GM10248 (cell line): ENCODE measurements at regions not wholly inside any gene's neighbourhood (a gene's known extent, or its start where the extent isn't known, plus 50 kb on each side); places are given as distances from the start of the nearest gene placed in this dataset.

Experiments used
- CTCF ChIA-PET: fragments of 300-600 bp; sonication (Branson Sonifier 250); formaldehyde crosslinking; extraction: SDS; loops from one replicate; lab custom pipeline; 2021; ENCODE audit warnings: antibody characterized with exemption; lab: Yijun Ruan, JAX
- POLR2A ChIA-PET: fragments of 350-650 bp; sonication (Branson Sonifier 250); formaldehyde crosslinking; extraction: SDS; loops from one replicate; lab custom pipeline; 2020; ENCODE audit warnings: antibody characterized with exemption; lab: Yijun Ruan, JAX
- DNase-seq: peaks from one replicate; pipeline ENCODE4 v3.0.0; 2012; ENCODE audit errors: extremely low spot score
- TF ChIP-seq, protein P1 (sequence below): IDR thresholded peaks from 2 replicates; pipeline ENCODE4 v1.5.1; 2012; ENCODE audit warnings: mild to moderate bottlenecking, low read depth; ENCODE audit errors: extremely low read depth, missing control alignments, control extremely low read depth

DNA sequence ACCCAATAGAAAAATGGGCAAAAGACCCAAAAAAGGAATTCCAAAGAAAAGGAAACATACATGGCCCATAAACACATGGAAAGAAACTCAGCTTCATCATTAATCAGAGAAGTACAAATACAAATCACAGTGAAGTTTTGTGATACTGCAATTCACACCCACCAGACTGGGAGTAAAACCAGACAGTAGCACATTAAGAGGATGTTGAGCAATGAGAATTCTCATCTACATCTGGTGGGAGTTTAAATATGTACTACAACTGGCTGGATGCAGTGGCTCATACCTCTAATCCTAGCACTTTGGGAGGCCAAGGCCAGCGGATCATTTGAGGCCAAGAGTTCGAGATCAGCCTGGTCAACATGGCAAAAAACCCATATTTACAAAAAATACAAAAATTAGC is 125.7 kb upstream of the PHACTR1 start:
- ChIA-PET CTCF (no interaction called here), POLR2A (no interaction called here)
- TF ChIP-seq, protein P1, sequence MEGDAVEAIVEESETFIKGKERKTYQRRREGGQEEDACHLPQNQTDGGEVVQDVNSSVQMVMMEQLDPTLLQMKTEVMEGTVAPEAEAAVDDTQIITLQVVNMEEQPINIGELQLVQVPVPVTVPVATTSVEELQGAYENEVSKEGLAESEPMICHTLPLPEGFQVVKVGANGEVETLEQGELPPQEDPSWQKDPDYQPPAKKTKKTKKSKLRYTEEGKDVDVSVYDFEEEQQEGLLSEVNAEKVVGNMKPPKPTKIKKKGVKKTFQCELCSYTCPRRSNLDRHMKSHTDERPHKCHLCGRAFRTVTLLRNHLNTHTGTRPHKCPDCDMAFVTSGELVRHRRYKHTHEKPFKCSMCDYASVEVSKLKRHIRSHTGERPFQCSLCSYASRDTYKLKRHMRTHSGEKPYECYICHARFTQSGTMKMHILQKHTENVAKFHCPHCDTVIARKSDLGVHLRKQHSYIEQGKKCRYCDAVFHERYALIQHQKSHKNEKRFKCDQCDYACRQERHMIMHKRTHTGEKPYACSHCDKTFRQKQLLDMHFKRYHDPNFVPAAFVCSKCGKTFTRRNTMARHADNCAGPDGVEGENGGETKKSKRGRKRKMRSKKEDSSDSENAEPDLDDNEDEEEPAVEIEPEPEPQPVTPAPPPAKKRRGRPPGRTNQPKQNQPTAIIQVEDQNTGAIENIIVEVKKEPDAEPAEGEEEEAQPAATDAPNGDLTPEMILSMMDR, result no peak
- no peak for DNase-seq

DNA sequence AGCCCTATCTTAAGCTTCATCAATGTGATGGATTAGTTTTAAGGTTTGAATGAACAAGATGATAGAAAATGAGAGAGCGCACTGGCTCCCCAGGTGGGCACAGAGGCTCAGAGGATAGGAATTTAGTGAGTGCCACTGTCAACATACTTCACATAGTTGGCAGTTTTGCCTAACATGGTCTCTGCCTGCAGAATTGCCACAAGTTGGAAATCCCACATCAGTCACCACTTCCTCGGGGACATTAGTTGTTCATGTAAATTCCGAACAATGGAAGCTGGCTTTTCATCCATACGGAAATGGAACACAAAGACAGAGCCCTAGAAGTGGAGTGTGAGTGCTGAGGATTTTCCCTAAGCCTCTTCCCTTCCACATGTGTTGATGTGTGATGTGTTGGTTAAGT is 123.9 kb upstream of the PHACTR1 start:
- TF ChIP-seq, protein P1, result no peak
- DNase-seq, result no peak
- POLR2A ChIA-PET, result no interaction called here
- CTCF ChIA-PET, result no interaction called here

DNA sequence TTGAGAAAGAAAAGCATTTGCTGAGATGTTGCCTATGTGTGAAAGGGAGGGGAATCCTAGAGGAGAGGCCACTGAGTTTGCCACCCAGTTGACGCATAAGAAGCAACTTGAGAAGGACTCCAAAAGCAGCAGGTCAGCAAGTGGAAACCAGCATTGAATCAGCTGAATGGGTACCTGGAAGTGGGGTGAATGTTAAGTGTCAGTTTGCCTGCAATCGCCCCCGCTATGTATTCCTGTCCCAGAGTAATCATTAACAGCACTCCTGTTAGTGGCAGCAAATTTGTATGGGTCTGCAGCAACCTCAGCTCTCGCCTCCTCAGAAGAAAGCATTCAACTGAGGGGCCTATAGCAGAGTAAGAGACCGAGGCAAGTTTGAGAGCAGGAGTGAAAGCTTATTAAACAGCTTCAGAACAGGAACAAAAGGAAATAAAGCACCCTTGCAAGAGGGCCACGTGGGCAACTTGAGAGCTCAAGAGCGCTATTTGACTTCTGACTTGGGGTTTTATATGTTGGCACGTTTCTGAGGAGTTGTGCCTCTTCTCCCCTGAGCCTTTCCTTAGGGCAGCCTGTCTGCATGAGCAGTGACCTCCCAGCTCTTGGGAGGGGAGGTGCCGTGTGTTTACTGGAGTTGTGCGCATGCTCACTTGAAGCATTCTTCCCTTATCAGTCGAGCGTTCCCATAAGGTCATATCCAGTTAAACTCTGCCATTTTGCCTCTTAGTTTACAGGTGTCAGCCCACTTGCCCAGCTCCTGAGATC is 122.6 kb upstream of the PHACTR1 start:
- TF ChIP-seq, protein P1, result no peak
- ChIA-PET CTCF (interaction anchor here (1.1 to 2.5 kb wide), 4 partner anchors 9 to 304 kb away, joined by 5 to 11 read pairs (median 9); partner anchors contain the start of gene EDN1), POLR2A (no interaction called here)
- DNase-seq, result no peak

DNA sequence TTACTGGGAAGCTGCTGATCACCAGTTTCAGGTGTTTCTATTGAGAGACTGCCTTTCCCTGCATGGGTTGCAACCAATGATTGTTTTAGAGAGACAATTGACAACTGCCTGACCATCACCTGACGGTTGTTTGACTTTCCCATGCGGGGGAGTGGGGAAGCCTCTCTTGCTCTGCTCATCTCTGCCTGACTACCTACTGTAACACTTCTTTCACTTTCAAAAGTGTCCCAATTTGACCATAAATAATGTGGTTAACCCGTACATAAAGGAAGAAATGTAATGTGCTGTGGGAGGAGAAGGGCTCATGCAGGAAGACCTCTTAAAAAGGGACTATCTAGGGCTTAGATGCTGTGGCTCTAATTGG is 122.1 kb upstream of the PHACTR1 start:
- CTCF ChIA-PET, result interaction anchor here (0.9 to 2.5 kb wide), 6 partner anchors 9 to 305 kb away, joined by 3 to 11 read pairs (median 7); partner anchors contain the start of gene EDN1
- no peak for DNase-seq
- TF ChIP-seq, protein P1, result no peak
- POLR2A ChIA-PET, result no interaction called here

DNA sequence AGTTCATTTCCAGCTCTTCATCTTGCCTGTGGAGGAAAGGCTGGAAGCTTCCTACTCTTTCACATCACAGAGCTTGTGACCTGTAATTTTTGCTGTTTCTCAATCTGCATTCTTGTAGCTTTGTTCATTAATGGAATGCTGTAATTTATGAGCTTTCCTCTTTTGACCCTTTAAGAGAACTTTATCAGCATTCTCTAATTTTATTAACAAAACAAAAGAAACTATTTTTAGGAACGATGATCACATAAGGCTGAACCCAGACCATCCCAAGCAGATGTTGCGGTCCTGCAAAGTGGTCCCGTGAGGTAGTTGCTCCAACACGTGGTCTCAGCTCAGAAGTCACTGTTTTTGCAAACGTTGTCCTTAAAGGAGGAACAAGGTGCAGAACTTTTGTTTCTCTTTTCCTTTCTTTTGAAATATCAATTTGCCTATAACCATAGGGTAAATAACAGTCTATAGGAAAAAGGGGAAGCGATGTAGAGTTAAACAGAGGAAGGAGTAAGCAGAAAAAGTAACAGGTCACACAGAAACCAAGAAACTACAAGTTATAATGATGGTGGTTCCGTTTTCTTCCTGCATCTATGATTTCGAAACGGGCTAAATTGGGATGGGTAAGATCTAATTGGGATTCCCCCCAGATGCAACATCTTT is 121.3 kb upstream of the PHACTR1 start:
- DNase-seq, result no peak
- TF ChIP-seq, protein P1, result no peak
- ChIA-PET CTCF (interaction anchor here (0.9 to 2.5 kb wide), 6 partner anchors 8 to 940 kb away, joined by 3 to 11 read pairs (median 6); no protein-coding TSS in a partner anchor), POLR2A (no interaction called here)

DNA sequence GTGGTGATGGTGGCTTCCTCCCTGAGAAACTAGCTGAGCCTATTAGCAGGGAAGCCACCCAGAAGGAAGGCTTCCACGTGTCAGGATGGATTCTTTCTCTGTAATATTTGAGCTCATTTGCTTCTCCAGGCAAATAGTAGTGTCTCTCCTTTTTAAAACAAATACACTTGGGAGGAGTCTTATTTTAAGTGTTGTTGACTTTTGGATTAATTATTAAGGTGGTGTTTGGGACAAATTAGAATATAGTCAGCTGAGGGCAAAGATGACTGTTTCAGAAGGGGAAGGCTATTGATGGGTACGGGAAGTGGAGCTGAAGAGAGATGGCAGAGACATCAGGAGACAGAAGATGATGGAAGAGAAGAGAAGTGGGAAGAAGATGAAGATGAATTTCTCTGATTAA is 119.8 kb upstream of the PHACTR1 start:
- CTCF ChIA-PET, result interaction anchor here (0.8 to 2.5 kb wide), 5 partner anchors 10 to 1021 kb away, joined by 3 to 13 read pairs (median 4); no protein-coding TSS in a partner anchor
- TF ChIP-seq, protein P1, result no peak
- POLR2A ChIA-PET, result interaction anchor here (0.5 kb wide), 1 partner anchor 302 kb away, joined by 7 read pairs; no protein-coding TSS in a partner anchor
- DNase-seq, result no peak
